ENCODE measurements at regions not wholly inside any gene's neighbourhood (a gene's known extent, or its start where the extent isn't known, plus 50 kb on each side); places are given as distances from the start of the nearest gene placed in this dataset.
A peak's percentile ranks its signal among the peaks of the same experiment; 100 is the strongest.

GRCh38 chr6:22670605-22671004, 101.2 kb downstream of the HDGFL1 start:
- Histone ChIP-seq H3K4me1 (ENCODE audit: insufficient read depth, low read length) (no peaks in the 10 kb centered on the region), H3K27ac (ENCODE audit: low read depth, low read length) (no peak overlapping the region), H3K4me3 (ENCODE audit: low read depth in 1 of 2, low read length in 2 of 2) (no peak overlapping the region), H3K9ac (ENCODE audit: low read length) (no peak overlapping the region), H3K36me3 (ENCODE audit: insufficient read depth, low read length) (no peaks in the 10 kb centered on the region), H3K9me3 (ENCODE audit: low read length) (no peaks in the 10 kb centered on the region), H3K27me3 (ENCODE audit: control insufficient read depth in 1 of 2, insufficient read depth in 2 of 2, low read length in 2 of 2) (no peaks in the 10 kb centered on the region)

GRCh38 chr6:22673474-22673873, 104.1 kb downstream of the HDGFL1 start:
- Histone ChIP-seq H3K4me1 (ENCODE audit: insufficient read depth, low read length) (no peaks in the 10 kb centered on the region), H3K4me3 (ENCODE audit: low read depth in 1 of 2, low read length in 2 of 2) (no peak overlapping the region), H3K36me3 (ENCODE audit: insufficient read depth, low read length) (no peaks in the 10 kb centered on the region), H3K9me3 (ENCODE audit: low read length) (no peaks in the 10 kb centered on the region), H3K9ac (ENCODE audit: low read length) (no peak overlapping the region), H3K27ac (ENCODE audit: low read depth, low read length) (no peak overlapping the region), H3K27me3 (ENCODE audit: control insufficient read depth in 1 of 2, insufficient read depth in 2 of 2, low read length in 2 of 2) (no peaks in the 10 kb centered on the region)

- no peaks in the 10 kb centered on the region for H3K9me3 ChIP-seq (ENCODE audit: low read length)
- no peak overlapping the region for H3K4me3 ChIP-seq (ENCODE audit: low read depth in 1 of 2, low read length in 2 of 2)
- H3K4me1 ChIP-seq (ENCODE audit: insufficient read depth, low read length): no peaks in the 10 kb centered on the region
- H3K27ac ChIP-seq (ENCODE audit: low read depth, low read length): no peak overlapping the region
- no peaks in the 10 kb centered on the region for H3K27me3 ChIP-seq (ENCODE audit: control insufficient read depth in 1 of 2, insufficient read depth in 2 of 2, low read length in 2 of 2)
- H3K36me3 ChIP-seq (ENCODE audit: insufficient read depth, low read length): no peaks in the 10 kb centered on the region
- no peak overlapping the region for H3K9ac ChIP-seq (ENCODE audit: low read length)
These were observed 111.6 kb downstream of the HDGFL1 start for GRCh38 chr6:22680950-22681349.

- Histone ChIP-seq H3K27me3 (ENCODE audit: control insufficient read depth in 1 of 2, insufficient read depth in 2 of 2, low read length in 2 of 2) (no peaks in the 10 kb centered on the region), H3K4me1 (ENCODE audit: insufficient read depth, low read length) (no peaks in the 10 kb centered on the region), H3K4me3 (ENCODE audit: low read depth in 1 of 2, low read length in 2 of 2) (no peak overlapping the region), H3K9me3 (ENCODE audit: low read length) (no peaks in the 10 kb centered on the region), H3K27ac (ENCODE audit: low read depth, low read length) (no peak overlapping the region), H3K9ac (ENCODE audit: low read length) (no peak overlapping the region), H3K36me3 (ENCODE audit: insufficient read depth, low read length) (no peaks in the 10 kb centered on the region)
These were observed 112.4 kb downstream of the HDGFL1 start for GRCh38 chr6:22681761-22682160.

- H3K9me3 ChIP-seq (ENCODE audit: low read length): no peaks in the 10 kb centered on the region
- H3K4me3 ChIP-seq (ENCODE audit: low read depth in 1 of 2, low read length in 2 of 2): no peak overlapping the region
- no peaks in the 10 kb centered on the region for H3K27me3 ChIP-seq (ENCODE audit: control insufficient read depth in 1 of 2, insufficient read depth in 2 of 2, low read length in 2 of 2)
- H3K4me1 ChIP-seq (ENCODE audit: insufficient read depth, low read length): no peaks in the 10 kb centered on the region
- no peaks in the 10 kb centered on the region for H3K36me3 ChIP-seq (ENCODE audit: insufficient read depth, low read length)
- no peak overlapping the region for H3K27ac ChIP-seq (ENCODE audit: low read depth, low read length)
- H3K9ac ChIP-seq (ENCODE audit: low read length): no peak overlapping the region
These were observed 113.6 kb downstream of the HDGFL1 start for GRCh38 chr6:22682979-22683378.

DNA sequence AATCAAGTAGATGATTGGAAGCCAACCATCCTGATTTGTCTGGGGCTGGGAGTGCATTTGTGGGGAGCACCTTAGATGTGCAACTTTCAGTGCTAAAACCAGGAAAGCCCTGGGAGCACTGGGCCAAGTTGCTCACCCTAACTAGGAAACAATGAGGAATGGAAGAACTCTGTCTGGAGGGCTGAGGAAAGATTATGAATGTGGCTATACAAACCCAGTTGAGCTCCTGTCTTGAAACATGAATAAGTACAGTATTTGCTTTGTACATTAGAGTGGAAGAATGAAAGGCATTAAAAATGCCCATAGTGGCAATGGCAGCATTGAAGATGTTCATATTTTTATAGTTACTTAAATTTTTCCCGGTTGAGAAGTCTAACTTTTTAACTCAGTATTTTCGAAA, 121.1 kb downstream of the HDGFL1 start:
- H3K4me3 ChIP-seq (ENCODE audit: low read depth in 1 of 2, low read length in 2 of 2): no peak overlapping the region
- H3K4me1 ChIP-seq (ENCODE audit: insufficient read depth, low read length): no peaks in the 10 kb centered on the region
- no peak overlapping the region for H3K9ac ChIP-seq (ENCODE audit: low read length)
- H3K36me3 ChIP-seq (ENCODE audit: insufficient read depth, low read length): no peaks in the 10 kb centered on the region
- H3K27ac ChIP-seq (ENCODE audit: low read depth, low read length): no peak overlapping the region
- H3K9me3 ChIP-seq (ENCODE audit: low read length): no peaks in the 10 kb centered on the region
- H3K27me3 ChIP-seq (ENCODE audit: control insufficient read depth in 1 of 2, insufficient read depth in 2 of 2, low read length in 2 of 2): no peaks in the 10 kb centered on the region

DNA sequence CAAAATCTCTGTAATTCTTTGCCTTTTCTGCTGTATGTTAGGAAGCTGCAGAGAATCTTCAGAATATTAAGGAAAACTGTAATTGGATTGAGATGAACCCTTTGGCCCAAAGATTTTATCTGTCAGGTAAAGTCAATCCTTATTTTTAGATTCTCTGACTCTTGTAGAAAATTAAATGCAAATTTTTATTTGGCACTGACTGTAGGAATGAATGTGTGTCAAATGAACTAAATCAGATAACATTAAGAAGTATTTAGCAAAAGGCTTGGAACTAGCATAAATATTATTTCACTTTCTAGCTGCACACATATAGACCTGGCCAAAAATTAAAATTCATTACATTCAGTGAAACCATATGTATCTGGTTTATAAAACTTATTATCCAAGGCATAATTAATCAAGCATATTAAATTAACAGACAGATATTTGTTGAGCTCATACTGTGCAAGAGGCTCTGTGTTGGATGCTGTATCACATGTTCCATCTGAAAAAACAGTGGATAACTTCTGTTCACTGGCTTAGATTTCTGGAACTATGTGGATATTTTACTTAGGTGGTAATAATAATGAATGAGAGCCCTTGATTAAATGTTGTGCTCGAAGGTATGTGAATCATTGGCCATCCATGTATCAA, 124.8 kb downstream of the HDGFL1 start:
- Histone ChIP-seq H3K4me3 (ENCODE audit: low read depth in 1 of 2, low read length in 2 of 2) (no peak overlapping the region), H3K27ac (ENCODE audit: low read depth, low read length) (no peak overlapping the region), H3K4me1 (ENCODE audit: insufficient read depth, low read length) (no peaks in the 10 kb centered on the region), H3K27me3 (ENCODE audit: control insufficient read depth in 1 of 2, insufficient read depth in 2 of 2, low read length in 2 of 2) (no peaks in the 10 kb centered on the region), H3K9ac (ENCODE audit: low read length) (no peak overlapping the region), H3K36me3 (ENCODE audit: insufficient read depth, low read length) (no peaks in the 10 kb centered on the region), H3K9me3 (ENCODE audit: low read length) (no peaks in the 10 kb centered on the region)

GRCh38 chr6:22696481-22696880, 127.1 kb downstream of the HDGFL1 start:
- Histone ChIP-seq H3K4me3 (ENCODE audit: low read depth in 1 of 2, low read length in 2 of 2) (no peak overlapping the region), H3K9me3 (ENCODE audit: low read length) (no peaks in the 10 kb centered on the region), H3K27me3 (ENCODE audit: control insufficient read depth in 1 of 2, insufficient read depth in 2 of 2, low read length in 2 of 2) (no peaks in the 10 kb centered on the region), H3K4me1 (ENCODE audit: insufficient read depth, low read length) (no peaks in the 10 kb centered on the region), H3K36me3 (ENCODE audit: insufficient read depth, low read length) (no peaks in the 10 kb centered on the region), H3K9ac (ENCODE audit: low read length) (no peak overlapping the region), H3K27ac (ENCODE audit: low read depth, low read length) (no peak overlapping the region)

GRCh38 chr6:22697306-22697705, 127.9 kb downstream of the HDGFL1 start:
- H3K4me3 ChIP-seq (ENCODE audit: low read depth in 1 of 2, low read length in 2 of 2): no peak overlapping the region
- no peak overlapping the region for H3K9ac ChIP-seq (ENCODE audit: low read length)
- no peaks in the 10 kb centered on the region for H3K36me3 ChIP-seq (ENCODE audit: insufficient read depth, low read length)
- H3K27me3 ChIP-seq (ENCODE audit: control insufficient read depth in 1 of 2, insufficient read depth in 2 of 2, low read length in 2 of 2): no peaks in the 10 kb centered on the region
- no peaks in the 10 kb centered on the region for H3K4me1 ChIP-seq (ENCODE audit: insufficient read depth, low read length)
- no peaks in the 10 kb centered on the region for H3K9me3 ChIP-seq (ENCODE audit: low read length)
- H3K27ac ChIP-seq (ENCODE audit: low read depth, low read length): no peak overlapping the region

- Histone ChIP-seq H3K4me3 (ENCODE audit: low read depth in 1 of 2, low read length in 2 of 2) (no peak overlapping the region), H3K4me1 (ENCODE audit: insufficient read depth, low read length) (no peaks in the 10 kb centered on the region), H3K36me3 (ENCODE audit: insufficient read depth, low read length) (no peaks in the 10 kb centered on the region), H3K27ac (ENCODE audit: low read depth, low read length) (no peak overlapping the region), H3K9ac (ENCODE audit: low read length) (no peak overlapping the region), H3K27me3 (ENCODE audit: control insufficient read depth in 1 of 2, insufficient read depth in 2 of 2, low read length in 2 of 2) (no peaks in the 10 kb centered on the region), H3K9me3 (ENCODE audit: low read length) (no peaks in the 10 kb centered on the region)
These were observed 129.8 kb downstream of the HDGFL1 start for GRCh38 chr6:22699151-22699550.

DNA sequence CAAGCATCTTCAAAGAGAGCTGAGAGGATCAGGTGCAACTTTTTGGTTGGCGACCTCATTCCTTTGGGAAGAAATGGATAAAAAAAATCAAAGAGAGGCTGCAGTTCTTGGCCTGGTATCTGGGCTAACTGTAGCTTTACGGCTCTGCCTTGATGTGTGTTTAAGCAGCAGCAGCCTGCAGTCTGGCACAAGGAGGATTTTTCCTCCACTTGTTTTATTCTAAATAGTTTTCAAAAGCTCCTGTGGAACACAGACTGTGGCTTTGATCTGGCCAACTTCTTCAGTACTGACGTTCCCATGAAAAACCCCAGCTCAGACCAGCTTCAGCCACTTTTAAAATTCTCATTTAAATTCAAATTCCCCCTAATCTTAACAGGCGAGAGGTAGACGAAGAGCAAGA, 137.3 kb downstream of the HDGFL1 start:
- no peak overlapping the region for H3K4me3 ChIP-seq (ENCODE audit: low read depth in 1 of 2, low read length in 2 of 2)
- H3K27me3 ChIP-seq (ENCODE audit: control insufficient read depth in 1 of 2, insufficient read depth in 2 of 2, low read length in 2 of 2): no peaks in the 10 kb centered on the region
- peak overlapping the region; percentile 14 for H3K27ac ChIP-seq (ENCODE audit: low read depth, low read length)
- no peaks in the 10 kb centered on the region for H3K36me3 ChIP-seq (ENCODE audit: insufficient read depth, low read length)
- no peak overlapping the region for H3K9ac ChIP-seq (ENCODE audit: low read length)
- peaks cover 25% of the 10 kb centered on the region for H3K4me1 ChIP-seq (ENCODE audit: insufficient read depth, low read length)
- H3K9me3 ChIP-seq (ENCODE audit: low read length): no peaks in the 10 kb centered on the region

DNA sequence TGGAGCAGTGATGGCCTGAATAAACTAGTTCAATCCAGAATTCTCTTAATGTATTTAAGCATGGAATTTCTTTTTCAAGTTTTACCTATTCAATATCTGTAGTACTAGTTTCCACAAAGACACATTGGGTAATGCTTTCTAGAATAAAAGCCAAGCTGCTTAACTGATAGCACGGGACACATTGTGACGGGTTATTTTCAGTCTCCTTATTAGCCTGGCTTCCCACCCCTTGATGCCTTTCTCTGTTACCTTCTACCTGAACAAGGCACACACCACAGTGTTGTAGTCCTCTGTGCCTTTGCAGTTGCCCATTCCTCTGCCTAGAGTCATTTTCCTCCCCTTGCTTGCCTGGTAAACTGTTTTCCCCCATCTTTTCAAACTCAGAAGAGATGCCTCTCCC, 139.1 kb downstream of the HDGFL1 start:
- no peaks in the 10 kb centered on the region for H3K27me3 ChIP-seq (ENCODE audit: control insufficient read depth in 1 of 2, insufficient read depth in 2 of 2, low read length in 2 of 2)
- H3K36me3 ChIP-seq (ENCODE audit: insufficient read depth, low read length): no peaks in the 10 kb centered on the region
- H3K27ac ChIP-seq (ENCODE audit: low read depth, low read length): no peak overlapping the region
- no peak overlapping the region for H3K4me3 ChIP-seq (ENCODE audit: low read depth in 1 of 2, low read length in 2 of 2)
- peaks cover 25% of the 10 kb centered on the region for H3K4me1 ChIP-seq (ENCODE audit: insufficient read depth, low read length)
- H3K9me3 ChIP-seq (ENCODE audit: low read length): no peaks in the 10 kb centered on the region
- no peak overlapping the region for H3K9ac ChIP-seq (ENCODE audit: low read length)

Data from muscle layer of colon (tissue), 2 donors.